Stimulated activated CD4-positive, alpha-beta T cell treated with anti-CD3 and anti-CD28 coated beads, Interleukin-15, amount 100 ng/mL, for 1 hour (primary cell): ENCODE measurements at regions not wholly inside any gene's neighbourhood (a gene's known extent, or its start where the extent isn't known, plus 50 kb on each side); places are given as distances from the start of the nearest gene placed in this dataset.
"Not testable (repeated sequence)": the region's sequence is repeated elsewhere in the genome, so short reads cannot be mapped to it uniquely, and the experiment has no call there.

Experiments used
- DNase-seq, 2 donors: peaks; one replicate each; pipeline ENCODE4 v3.0.0-alpha.2; 2020; ENCODE audit warnings: low read depth in 1 of 2, low spot score in 1 of 2

DNA sequence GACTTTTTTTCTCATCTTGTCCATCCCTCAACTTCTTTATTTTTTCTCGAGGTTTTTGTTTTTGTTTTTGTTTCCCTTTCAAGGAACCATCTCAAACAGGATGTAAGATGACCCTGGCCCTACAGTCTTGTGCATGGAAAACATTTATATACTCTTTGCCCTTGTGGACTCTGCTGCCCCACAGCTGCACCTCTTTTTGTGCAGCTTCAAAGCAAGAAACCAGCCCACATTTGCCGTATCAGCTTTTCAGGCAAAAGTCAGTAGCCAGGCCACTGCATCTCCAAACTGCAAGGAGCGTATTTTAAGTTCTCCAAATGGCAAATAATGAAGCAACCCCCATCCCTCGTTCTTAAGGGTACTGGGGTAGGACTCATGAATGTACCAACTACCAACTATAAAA lies 756.5 kb downstream of the C4orf33 start:
- no peak for DNase-seq

DNA sequence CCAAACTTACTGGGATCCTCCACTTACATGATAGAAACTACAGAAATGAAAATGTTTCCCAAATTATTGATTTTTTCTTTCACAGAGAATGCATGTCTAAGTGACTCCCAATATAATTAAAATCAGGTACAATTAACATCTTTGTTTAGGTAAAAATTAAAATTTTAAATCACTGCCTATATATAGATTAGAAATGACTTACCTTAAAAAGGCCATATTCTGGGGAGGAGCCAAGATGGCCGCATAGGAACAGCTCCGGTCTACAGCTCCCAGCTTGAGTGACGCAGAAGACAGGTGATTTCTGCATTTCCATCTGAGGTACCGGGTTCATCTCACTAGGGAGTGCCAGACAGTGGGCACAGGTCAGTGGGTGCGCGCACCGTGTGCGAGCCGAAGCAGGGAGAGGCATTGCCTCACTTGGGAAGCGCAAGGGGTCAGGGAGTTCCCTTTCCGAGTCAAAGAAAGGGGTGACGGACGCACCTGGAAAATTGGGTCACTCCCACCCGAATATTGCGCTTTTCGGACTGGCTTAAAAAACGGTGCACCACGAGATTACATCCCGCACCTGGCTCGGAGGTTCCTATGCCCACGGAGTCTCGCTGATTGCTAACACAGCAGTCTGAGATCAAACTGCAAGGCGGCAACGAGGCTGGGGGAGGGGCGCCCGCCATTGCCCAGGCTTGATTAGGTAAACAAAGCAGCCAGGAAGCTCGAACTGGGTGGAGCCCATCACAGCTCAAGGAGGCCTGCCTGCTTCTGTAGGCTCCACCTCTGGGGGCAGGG lies 757.9 kb downstream of the C4orf33 start:
- DNase-seq: not testable (repeated sequence)

DNA sequence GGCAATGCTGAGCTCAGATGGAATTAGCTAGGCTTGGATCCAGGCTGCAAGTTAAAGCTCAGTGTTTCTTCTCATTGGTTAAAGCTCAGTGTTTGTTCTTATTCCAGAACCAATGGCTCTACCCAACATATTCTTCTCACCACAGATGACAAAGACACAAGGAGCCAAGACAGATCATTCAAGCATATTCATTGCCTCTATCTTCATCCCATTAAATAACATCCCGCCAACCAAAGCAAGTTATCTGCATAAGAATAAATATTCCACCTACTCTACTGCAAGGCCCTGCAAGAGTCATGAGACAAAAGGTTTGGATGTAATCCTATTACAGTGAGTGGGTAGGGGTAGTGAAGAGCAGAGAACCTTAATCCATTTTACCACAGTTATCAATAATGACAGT lies 766.5 kb downstream of the C4orf33 start:
- no peak for DNase-seq

DNA sequence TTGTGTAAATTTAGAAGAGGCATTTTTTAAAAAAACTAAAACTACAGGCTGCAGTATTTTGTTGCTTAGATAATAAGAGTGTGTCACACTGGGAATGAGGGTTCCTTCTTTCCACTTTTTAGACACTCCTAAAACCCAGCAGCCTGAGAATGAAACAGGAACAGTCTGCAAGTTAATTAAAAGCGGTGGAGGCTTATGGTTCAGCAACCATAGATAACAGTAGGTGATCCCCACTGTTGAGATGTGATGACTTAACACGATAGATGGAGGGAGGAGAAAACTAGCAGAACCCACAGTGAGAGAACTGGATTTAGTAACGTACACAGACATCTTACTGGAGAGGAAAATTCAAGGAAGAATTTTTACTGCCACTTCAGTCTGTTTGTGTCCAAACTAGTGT lies 767.3 kb downstream of the C4orf33 start:
- DNase-seq: no peak

DNA sequence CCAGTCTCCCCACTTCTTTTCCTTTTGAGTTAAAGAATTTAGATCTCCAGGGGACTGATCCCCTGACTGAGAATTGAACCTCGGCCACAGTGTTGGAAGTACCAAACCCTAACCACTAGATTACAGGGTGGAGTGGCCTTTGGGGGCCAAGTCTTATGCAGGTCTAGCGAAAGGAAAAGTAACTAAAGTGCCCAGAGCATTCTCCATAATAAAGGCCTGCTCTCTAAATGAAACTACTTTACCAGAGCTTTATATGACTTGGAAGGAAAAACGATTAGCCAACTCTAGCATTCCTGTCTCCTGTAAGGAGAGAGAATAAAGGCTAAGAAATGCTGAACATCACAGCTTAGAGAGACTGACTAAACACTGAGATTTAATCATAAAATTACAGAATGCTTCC lies 788.0 kb downstream of the C4orf33 start:
- no peak for DNase-seq

DNA sequence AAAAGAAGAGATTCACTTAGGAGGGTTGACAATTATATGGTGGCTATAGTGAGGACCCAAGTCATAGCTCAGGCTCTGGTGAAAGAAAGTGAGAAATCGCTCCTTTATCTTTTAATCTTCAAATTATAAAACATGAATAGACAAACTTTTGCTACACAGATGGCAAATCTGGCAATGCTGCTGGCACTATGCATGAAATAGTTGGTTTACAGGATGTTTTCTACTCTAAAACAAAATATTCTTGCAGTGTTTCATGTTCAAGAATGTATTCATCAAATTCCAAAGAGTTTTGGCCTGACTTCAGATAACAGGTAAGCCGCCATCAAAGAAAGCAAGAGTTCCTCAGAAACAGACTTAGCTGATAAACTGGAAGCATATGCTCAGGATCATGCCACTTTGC lies 801.2 kb downstream of the C4orf33 start:
- DNase-seq: no peak

DNA sequence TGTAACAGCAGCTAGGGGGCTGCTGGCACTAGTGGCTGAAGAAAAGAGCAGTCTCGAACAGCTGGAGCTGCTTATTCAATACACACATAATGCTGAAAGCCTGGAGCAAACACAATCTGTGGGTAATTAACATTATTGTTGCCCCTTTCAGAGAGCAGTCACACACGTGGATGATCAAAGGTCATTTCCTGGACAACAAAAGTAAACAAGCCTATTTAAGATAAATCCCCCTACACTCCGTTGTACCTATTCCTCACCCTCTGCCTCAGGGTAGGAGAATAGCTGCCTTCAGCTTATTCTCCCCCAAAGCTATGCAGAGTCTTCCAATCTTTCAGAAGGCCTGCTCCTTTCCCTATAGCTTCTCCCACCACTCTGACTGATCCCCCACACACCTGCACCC lies 803.9 kb downstream of the C4orf33 start:
- DNase-seq: no peak

DNA sequence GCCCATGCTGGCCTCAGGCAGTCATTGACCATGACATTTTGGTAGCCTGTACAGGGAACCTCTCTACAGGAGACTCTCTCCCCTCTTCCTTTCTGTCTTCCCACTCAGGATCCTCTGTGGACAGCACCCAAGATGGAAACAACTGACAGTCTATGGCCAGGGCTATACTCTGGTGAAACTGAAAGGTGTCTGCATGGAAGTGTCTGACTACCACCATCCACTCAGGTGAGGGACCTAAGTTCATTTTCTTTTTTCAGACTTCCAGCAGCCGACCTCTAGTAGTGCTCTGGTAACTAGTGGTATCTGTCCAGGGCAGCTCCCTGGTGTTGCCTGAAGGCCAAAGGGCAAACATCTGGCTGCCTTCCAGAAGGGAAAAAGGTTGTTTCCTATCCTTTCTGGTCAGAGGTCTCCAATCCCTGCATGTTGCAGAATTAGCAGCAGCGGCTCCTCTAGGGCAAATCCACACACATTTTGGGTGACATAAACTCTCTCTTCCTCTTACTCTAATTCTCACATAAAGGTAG lies 804.5 kb downstream of the C4orf33 start:
- no peak for DNase-seq

DNA sequence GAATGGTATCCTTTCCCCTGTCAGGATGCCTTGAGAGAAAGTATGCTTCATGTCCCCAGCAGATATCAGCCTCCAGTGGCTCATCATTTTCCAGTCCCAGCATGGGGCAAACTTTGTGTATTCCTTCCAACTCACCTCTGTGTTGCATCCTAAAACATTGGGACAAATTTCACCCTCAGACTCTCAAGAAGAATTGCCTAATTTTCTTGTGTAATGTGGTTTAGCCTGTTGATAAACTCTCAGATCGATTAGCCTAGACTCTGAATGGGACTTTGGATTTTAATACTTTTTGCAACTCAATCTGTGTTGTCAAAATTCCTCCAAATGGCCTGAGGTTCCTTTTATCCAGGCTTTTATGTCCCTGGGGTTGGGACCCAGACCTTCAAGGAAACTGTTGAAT lies 805.3 kb downstream of the C4orf33 start:
- no peak for DNase-seq

DNA sequence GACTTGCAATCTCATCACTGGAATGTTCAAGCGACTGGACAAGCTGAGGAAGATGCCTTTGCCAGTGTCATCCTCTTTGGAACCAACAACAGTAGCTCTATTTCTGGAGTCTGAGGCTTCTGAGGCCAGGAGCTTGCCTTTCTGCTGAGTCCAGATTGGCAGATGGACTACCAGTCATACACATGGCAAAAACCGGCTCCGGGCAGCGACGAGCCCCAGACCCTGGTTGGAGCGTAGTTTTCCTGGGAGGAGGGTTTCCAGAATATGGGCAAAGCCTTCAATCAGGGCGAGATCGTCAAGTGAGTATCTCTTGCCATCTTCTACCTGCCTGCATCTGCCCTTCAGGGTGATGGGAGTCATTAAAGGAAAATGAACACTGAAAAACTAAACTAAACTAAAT lies 807.9 kb downstream of the C4orf33 start:
- no peak for DNase-seq

DNA sequence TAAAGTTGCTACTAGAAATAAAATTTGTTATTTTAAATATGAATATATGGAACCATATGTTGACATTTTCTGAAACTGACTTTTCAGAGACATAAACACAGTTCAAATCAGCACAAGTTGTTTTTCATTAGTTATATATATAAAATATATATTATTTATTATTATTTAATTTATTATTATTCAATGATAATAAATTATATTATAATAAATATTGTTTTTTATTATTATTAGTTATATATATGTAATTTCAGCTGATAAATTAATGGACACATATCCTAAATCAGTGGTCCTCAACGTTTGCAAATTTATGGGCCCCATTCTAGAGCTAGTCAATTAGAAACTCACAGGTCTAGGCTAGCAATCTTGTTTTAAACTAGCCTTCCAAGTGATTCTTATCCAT lies 809.3 kb downstream of the C4orf33 start:
- DNase-seq: no peak

DNA sequence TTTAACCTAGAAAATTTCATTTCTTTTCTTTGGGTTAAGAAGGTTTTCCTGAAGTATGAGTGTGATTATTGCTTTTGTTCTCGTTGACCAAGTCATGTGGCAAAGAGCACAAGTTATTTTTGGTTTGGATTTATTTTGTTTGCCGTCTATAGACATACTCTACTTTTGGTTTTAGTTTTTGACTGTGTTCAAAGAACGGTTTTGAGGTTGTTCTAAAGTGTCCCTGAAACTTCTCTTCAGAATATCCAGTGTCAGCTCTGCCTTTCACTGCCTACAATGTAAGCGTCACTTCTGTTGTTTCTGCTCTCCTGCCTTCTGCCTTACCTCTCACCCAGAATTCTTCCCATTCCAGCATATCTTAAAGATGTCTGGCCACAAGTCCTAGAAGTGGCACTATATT lies 812.2 kb downstream of the C4orf33 start:
- DNase-seq: no peak

DNA sequence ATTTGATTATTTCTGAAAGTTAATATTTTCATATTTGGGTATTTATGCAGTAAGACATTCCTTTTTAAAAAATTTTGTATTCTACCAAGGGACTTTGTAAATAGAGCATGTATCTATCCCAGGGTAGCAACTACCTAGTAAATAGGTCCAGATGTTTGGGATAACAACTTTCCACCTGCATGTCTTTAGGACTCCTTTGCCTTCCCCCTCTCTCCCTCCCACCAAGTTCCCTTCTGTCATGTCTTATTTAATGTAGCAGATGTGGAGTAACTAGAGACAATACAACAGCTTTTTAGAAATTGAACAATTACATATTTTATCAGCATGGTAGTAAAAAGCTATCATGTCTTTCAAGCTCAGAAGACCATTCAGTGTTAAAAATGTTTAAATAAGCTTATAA lies 821.0 kb downstream of the C4orf33 start:
- DNase-seq: no peak

DNA sequence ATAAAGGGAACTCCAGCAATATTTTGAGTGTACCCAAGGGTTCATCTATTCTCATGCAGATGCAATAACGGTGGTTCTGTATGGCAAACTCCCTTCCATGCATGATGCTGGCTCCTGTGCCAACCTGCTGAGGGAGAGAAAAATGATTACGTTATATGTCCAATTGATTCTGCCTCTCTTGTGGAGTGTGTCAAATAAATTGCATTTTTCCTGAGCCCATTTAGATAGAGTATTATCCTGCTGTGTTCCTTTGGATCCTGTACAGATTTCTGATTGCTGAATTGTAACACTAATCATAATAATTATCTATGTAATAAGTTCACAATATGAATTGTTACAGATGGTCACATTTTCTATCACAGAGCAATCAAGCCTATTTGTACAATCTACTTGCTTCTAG lies 821.7 kb downstream of the C4orf33 start:
- no peak for DNase-seq

DNA sequence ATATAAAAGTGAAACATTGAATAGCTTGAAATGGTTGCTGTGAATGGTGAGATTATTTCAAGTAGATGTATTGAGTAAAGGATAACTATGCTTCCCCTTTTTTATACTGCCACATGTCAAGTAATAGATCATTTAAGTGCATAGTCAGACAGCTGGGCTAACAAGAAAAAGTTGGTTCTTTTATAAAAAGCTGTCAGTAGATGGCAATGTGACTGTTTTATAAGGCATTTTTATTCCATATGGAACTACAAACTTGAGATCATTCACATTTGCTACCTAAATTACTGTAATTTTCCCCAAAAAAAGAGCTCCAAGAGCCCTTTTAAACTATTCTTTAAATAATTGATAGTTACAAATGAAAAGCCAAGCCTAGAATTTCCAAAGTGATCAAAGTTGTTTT lies 831.0 kb downstream of the C4orf33 start:
- no peak for DNase-seq

DNA sequence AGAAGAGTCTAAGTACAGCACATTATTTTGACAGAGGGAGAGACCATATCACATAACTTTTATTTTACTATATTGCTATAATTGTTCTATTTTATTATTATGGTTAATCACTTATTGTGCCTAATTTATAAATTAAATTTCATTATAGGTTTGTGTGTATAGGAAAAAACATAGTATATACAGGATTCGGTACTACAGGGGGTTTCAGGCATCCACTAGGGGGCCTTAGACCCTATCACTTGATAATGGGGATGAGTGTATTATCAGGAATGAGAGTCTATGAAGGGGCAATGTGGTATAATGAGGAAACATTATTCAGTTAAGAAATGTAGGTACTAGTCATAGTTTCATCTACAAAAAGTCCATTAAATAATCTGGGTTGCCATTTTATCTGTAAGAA lies 833.1 kb downstream of the C4orf33 start:
- DNase-seq: no peak

DNA sequence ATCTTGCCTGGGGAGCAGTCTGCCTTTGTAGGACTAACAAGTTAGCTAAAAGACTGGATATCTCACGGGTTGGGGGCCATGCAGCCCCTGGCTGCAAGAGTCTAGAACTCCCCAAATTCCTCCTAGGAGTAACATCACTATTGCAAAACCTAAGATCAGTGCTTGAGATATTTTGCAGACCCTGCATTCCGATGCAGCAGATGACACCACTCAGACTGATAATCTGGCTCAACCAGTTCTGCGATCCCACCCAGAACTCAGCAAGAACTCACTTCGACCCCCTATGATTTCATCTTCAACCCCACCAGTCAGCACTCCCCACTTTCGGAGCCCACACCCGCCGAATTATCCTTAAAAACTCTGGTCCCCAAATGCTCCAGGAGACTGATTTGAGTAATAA lies 834.0 kb downstream of the C4orf33 start:
- DNase-seq: no peak

DNA sequence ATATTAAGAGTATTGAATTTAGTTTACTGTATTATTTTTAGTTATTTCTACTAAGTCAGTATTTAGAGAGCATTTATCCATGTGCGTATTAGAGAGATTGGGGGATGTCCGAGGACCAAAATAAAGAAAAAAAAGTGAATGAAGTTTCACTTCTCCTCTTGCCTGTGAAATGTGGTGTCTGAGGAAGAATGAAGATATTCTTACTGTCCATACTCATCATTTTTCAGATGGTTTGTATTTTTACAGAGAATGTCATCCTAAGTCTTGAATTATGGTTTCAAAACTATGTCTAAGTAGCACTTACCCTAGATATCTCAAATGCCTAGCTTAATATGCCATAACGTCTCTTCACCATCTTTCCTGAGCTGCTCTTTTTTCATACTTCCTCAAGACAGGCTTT lies 854.3 kb downstream of the C4orf33 start:
- no peak for DNase-seq

DNA sequence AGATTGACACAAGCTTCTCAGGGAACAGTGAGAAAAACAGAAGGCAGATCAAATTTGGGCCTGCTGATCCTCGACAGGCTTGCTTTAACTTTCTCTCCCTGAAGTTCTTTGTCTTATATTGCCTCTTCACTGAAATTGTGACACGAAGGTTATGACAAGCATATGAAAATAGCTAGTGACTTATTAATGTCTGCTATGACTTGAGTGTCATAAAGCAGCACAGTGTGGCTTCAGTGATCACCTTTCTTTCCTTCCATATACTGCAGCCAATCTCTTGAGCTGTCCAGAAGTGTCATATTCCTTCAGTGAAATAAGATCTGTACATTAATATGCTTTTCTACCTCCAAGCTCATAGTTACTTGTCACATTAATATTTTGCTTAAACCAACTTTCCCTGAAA lies 870.2 kb downstream of the C4orf33 start:
- DNase-seq: no peak

DNA sequence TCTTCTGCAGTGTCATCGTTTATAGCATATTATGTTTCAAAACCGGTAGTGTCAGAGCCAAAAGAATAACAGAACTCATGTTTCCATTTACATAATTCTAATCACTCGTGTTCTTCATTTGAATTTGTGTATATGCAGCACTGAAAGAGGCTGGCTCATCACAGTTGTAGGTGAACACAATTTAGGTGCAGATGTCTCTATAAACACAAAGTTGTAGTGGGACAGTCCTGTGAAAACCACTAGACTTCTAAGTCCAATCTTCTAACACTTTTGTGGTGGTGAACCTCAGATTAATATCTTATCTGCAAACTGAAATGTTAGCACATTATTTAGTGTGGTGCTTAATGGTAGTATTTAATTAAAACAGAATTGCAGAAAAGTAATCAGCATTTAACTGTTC lies 872.4 kb downstream of the C4orf33 start:
- no peak for DNase-seq

DNA sequence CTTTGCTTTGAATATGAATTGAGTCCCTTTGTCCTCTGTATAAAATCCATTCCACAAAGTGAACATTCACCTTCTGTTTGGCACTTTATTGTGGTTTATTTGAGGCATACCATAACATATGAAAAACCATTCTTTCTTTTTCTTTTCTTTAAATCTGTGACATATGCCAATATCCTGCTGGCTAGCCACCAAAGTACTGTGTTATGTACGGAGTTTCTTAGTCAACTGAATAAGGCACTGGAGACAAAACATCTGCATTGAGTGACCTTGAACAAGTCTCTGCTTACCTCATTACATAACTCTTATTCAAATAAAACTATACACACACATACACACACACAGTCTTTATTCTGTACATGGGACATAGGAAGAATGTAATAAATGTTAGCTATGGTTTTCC lies 872.8 kb downstream of the C4orf33 start:
- DNase-seq: no peak

DNA sequence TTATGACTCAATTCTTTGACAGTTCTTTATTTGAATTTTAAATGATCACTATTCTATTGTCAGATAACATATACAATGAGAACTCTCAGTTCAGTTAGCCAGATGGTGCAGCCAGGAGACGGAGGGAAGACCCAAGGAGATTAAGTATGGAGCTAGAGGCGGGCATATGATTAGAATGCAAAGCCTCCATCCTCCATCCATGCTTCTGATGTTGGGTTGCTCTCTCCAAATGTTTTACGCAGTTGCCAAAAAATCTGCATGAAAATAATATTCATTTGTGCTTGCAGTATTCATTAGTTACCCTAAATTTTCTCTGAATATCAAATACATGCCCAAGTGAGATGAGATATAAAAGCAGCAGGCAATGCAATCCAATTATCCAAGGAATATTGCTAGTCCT lies 874.8 kb downstream of the C4orf33 start:
- no peak for DNase-seq

DNA sequence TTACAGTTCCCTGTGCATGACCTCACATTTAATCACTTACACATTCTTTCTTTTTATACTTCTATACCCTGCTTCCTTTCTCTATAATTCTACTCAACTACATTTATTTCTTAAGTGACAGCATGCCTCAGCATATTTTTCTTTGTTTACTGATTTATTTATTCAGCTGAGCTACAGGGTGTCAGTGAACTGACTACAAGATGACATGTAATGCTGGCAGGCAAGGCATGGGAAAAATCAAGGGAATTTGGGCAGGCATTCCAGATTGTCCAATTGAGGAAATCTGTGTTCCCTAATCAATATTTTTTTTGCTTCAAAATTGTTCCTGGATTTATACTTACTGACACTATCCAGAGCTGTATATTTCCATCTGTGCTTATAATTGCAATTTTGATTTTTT lies 875.5 kb downstream of the C4orf33 start:
- DNase-seq: no peak
